H1 (cell line): ENCODE measurements at regions not wholly inside any gene's neighbourhood (a gene's known extent, or its start where the extent isn't known, plus 50 kb on each side); places are given as distances from the start of the nearest gene placed in this dataset.

Experiments used
- CTCF ChIA-PET: fragments of 300-600 bp; sonication (Branson Sonifier 250); formaldehyde crosslinking; loops from one replicate; lab custom pipeline; 2021; ENCODE audit not compliant: partially characterized antibody; lab: Charles Lee
- POLR2A ChIA-PET: fragments of 300-600 bp; sonication (Branson Sonifier 250); formaldehyde crosslinking; loops from one replicate; lab custom pipeline; 2021; ENCODE audit warnings: inconsistent platforms; ENCODE audit not compliant: partially characterized antibody; lab: Charles Lee
- DNase-seq, 2 experiments: peaks; one replicate each; pipeline versions ENCODE4 v3.0.0 to v3.0.0-alpha.2; 2010 to 2022; ENCODE audit warnings: low spot score in 2 of 2, low read depth in 1 of 2, mixed read lengths in 1 of 2
- FAIRE-seq: peaks from 2 replicates; lab custom pipeline; 2011; peaks lifted over from hg19 to GRCh38; lab: Jason Lieb, UNC
- H2AFZ ChIP-seq: 2 replicates; pipeline ENCODE4 v1.8.1; 2012; ENCODE audit warnings: low read length, inconsistent platforms
- H2AK5ac ChIP-seq: 2 replicates; pipeline ENCODE4 v1.6.1; 2013; ENCODE audit warnings: low read depth, low read length
- H2BK120ac ChIP-seq: replicated peaks from 2 replicates; pipeline ENCODE3; 2013; ENCODE audit warnings: low read depth, low read length, inconsistent platforms
- H2BK12ac ChIP-seq: 2 replicates; pipeline ENCODE4 v1.6.1; 2013; ENCODE audit warnings: low read depth, low read length
- H2BK15ac ChIP-seq: 2 replicates; pipeline ENCODE4 v1.6.1; 2013; ENCODE audit warnings: low read length
- H2BK20ac ChIP-seq: 2 replicates; pipeline ENCODE4 v1.6.1; 2013; ENCODE audit warnings: low read length
- H2BK5ac ChIP-seq: 2 replicates; pipeline ENCODE4 v1.6.1; 2013; ENCODE audit warnings: low read depth, low read length
- H3K14ac ChIP-seq: 2 replicates; pipeline ENCODE4 v1.6.1; 2013; ENCODE audit warnings: inconsistent platforms; ENCODE audit not compliant: insufficient read length
- H3K18ac ChIP-seq: 2 replicates; pipeline ENCODE4 v1.6.1; 2013; ENCODE audit warnings: low read length; ENCODE audit errors: extremely low read depth
- H3K23ac ChIP-seq: 2 replicates; pipeline ENCODE4 v1.6.1; 2013; ENCODE audit warnings: inconsistent platforms; ENCODE audit not compliant: insufficient read length
- H3K23me2 ChIP-seq: 2 replicates; pipeline ENCODE4 v1.6.1; 2013; ENCODE audit warnings: low read depth, low read length
- H3K27ac ChIP-seq: 2 replicates; pipeline ENCODE4 v1.6.1; 2011; ENCODE audit warnings: low read depth, low read length, inconsistent platforms
- H3K27me3 ChIP-seq, 4 experiments: replicated peaks in 1 of 4; 1 replicate in 1 of 4; 2 replicates in 3 of 4; pipeline versions ENCODE4 v1.6.1 to v1.8.1; 2011 to 2013; ENCODE audit warnings: low read length in 3 of 4, mild to moderate bottlenecking in 3 of 4, inconsistent platforms in 2 of 4, mixed read lengths in 2 of 4, moderate library complexity in 1 of 4; ENCODE audit not compliant: control insufficient read depth in 3 of 4, insufficient read depth in 3 of 4; ENCODE audit errors: extremely low read depth in 1 of 4
- H3K36me3 ChIP-seq, 4 experiments: 2 replicates each; pipeline versions ENCODE4 v1.6.1 to v1.8.1; 2011 to 2013; ENCODE audit warnings: mild to moderate bottlenecking in 4 of 4, low read length in 3 of 4, moderate library complexity in 2 of 4, control low read depth in 1 of 4, inconsistent platforms in 1 of 4; ENCODE audit not compliant: insufficient read depth in 4 of 4, control insufficient read depth in 2 of 4
- H3K4ac ChIP-seq: replicated peaks from 2 replicates; pipeline ENCODE3; 2013; ENCODE audit warnings: low read length, low read depth, mixed read lengths, inconsistent platforms; ENCODE audit not compliant: insufficient read length
- H3K4me1 ChIP-seq, 4 experiments: replicated peaks in 1 of 4; 1 replicate in 1 of 4; 2 replicates in 3 of 4; pipeline versions ENCODE4 v1.6.1 to v1.8.1; 2011 to 2013; ENCODE audit warnings: low read length in 3 of 4, inconsistent platforms in 2 of 4, mixed read lengths in 1 of 4; ENCODE audit not compliant: insufficient read depth in 4 of 4, control insufficient read depth in 3 of 4
- H3K4me2 ChIP-seq, 2 experiments: 2 replicates each; pipeline versions ENCODE4 v1.6.1 to v1.8.1; 2011 to 2013; ENCODE audit warnings: low read depth in 2 of 2, low read length in 2 of 2, control low read depth in 1 of 2, inconsistent platforms in 1 of 2, mild to moderate bottlenecking in 1 of 2; ENCODE audit not compliant: insufficient read depth in 1 of 2
- H3K4me3 ChIP-seq, 4 experiments: fragments of 200-600, 300-600 bp in 1 of 4; sonication (generic), shearing (Covaris generic), sonication (Bioruptor Twin) in 1 of 4; 2 replicates each; pipeline versions ENCODE4 v1.5.1 to v1.8.1; 2011 to 2016; ENCODE audit warnings: low read length in 4 of 4, low read depth in 3 of 4, control low read depth in 2 of 4, inconsistent platforms in 2 of 4, mild to moderate bottlenecking in 2 of 4, mixed read lengths in 1 of 4, moderate library complexity in 1 of 4; ENCODE audit not compliant: insufficient read depth in 2 of 4; ENCODE audit errors: extremely low read depth in 1 of 4
- H3K56ac ChIP-seq: replicated peaks from 2 replicates; pipeline ENCODE3; 2013; ENCODE audit warnings: low read depth, mild to moderate bottlenecking, mixed read lengths, low read length, inconsistent platforms; ENCODE audit not compliant: insufficient read length
- H3K79me1 ChIP-seq: 2 replicates; pipeline ENCODE4 v1.6.1; 2013; ENCODE audit warnings: low read depth, low read length, control low read depth
- H3K79me2 ChIP-seq, 2 experiments: 2 replicates each; pipeline versions ENCODE4 v1.6.1 to v1.8.1; 2012 to 2013; ENCODE audit warnings: low read length in 2 of 2, mild to moderate bottlenecking in 2 of 2, inconsistent platforms in 1 of 2; ENCODE audit not compliant: insufficient read depth in 2 of 2, control insufficient read depth in 1 of 2
- H3K9ac ChIP-seq, 4 experiments: replicated peaks in 1 of 4; 1 replicate in 1 of 4; 2 replicates in 3 of 4; pipeline versions ENCODE4 v1.6.1 to v1.8.1; 2011 to 2013; ENCODE audit warnings: low read depth in 3 of 4, low read length in 3 of 4, control low read depth in 2 of 4, mild to moderate bottlenecking in 2 of 4, moderate library complexity in 2 of 4, inconsistent platforms in 1 of 4; ENCODE audit errors: extremely low read depth in 1 of 4
- H3K9me3 ChIP-seq, 2 experiments: 2 replicates each; pipeline versions ENCODE4 v1.6.1 to v1.8.1; 2012 to 2013; ENCODE audit warnings: mild to moderate bottlenecking in 2 of 2, moderate library complexity in 2 of 2, control low read depth in 1 of 2, inconsistent platforms in 1 of 2, low read depth in 1 of 2, low read length in 1 of 2, mixed read lengths in 1 of 2; ENCODE audit not compliant: insufficient read depth in 2 of 2
- H4K20me1 ChIP-seq, 2 experiments: replicated peaks in 1 of 2; 2 replicates each; pipeline versions ENCODE3 to v1.8.1; 2011 to 2013; ENCODE audit warnings: inconsistent platforms in 2 of 2, low read length in 2 of 2, mild to moderate bottlenecking in 1 of 2; ENCODE audit not compliant: insufficient read depth in 2 of 2, control insufficient read depth in 1 of 2
- H4K5ac ChIP-seq: 2 replicates; pipeline ENCODE4 v1.6.1; 2013; ENCODE audit warnings: low read length, low read depth, mixed read lengths, inconsistent platforms; ENCODE audit not compliant: insufficient read length
- H4K8ac ChIP-seq: 2 replicates; pipeline ENCODE4 v1.8.0; 2013; ENCODE audit warnings: mild to moderate bottlenecking, moderate library complexity, low read length, inconsistent platforms; ENCODE audit not compliant: insufficient read depth; ENCODE audit errors: extremely low read depth
- H4K91ac ChIP-seq: replicated peaks from 2 replicates; pipeline ENCODE3; 2013; ENCODE audit warnings: low read length, mixed read lengths, inconsistent platforms; ENCODE audit not compliant: insufficient read length
- HDAC6 ChIP-seq: IDR thresholded peaks from one replicate; pipeline ENCODE4 v1.7.1; 2012; ENCODE audit warnings: low read depth, mild to moderate bottlenecking, inconsistent platforms, low read length, moderate library complexity
- JUN ChIP-seq: IDR thresholded peaks from 2 replicates; pipeline ENCODE4 v1.6.1; 2011; ENCODE audit warnings: low read depth, mild to moderate bottlenecking, improper control_type of control experiment, low read length
- SIX5 ChIP-seq: IDR thresholded peaks from 2 replicates; pipeline ENCODE4 v1.6.1; 2011; ENCODE audit warnings: mild to moderate bottlenecking, low read depth, low read length
- TAF7 ChIP-seq: optimal IDR thresholded peaks from 2 replicates; pipeline ENCODE3; 2011; ENCODE audit warnings: low read depth, mild to moderate bottlenecking, inconsistent platforms, low read length, moderate library complexity, borderline replicate concordance
- YY1 ChIP-seq: IDR thresholded peaks from 2 replicates; pipeline ENCODE4 v1.6.1; 2011; ENCODE audit warnings: low read depth, mild to moderate bottlenecking, low read length
- WGBS, 2 experiments: shearing (Covaris generic) in 1 of 2; methylation state at CpG; one replicate each; pipeline versions ENCODE4 v1.1.6 to v1.1.7; 2013 to 2015; ENCODE audit warnings: low lambda C conversion rate in 2 of 2, mixed read lengths in 2 of 2, inconsistent platforms in 1 of 2, low coverage in 1 of 2, missing lambda C conversion rate in 1 of 2; ENCODE audit not compliant: insufficient replicate concordance in 2 of 2, insufficient coverage in 1 of 2, insufficient read length in 1 of 2; ENCODE audit errors: extremely low coverage in 1 of 2, missing lambda C conversion rate in 1 of 2; 5-methylcytosine and 5-hydroxymethylcytosine counted together

- H4K5ac ChIP-seq: no peak overlapping the region
- CTCF ChIA-PET: interaction anchor here (0.6 to 0.8 kb wide), 2 partner anchors 8 to 44 kb away, joined by 3 read pairs; no protein-coding TSS in a partner anchor
- H3K36me3 ChIP-seq: no peaks in the 10 kb centered on the region
- no peak overlapping the region for H3K4ac ChIP-seq
- 91% methylated on average over 5 of the region's 5 CpGs; no CpG with 5 or more reads in 1 of the 2 experiments for WGBS, 2 experiments
- H4K91ac ChIP-seq: no peak overlapping the region
- H3K27ac ChIP-seq: no peak overlapping the region
- H3K14ac ChIP-seq: no peak overlapping the region
- H4K8ac ChIP-seq: no peak overlapping the region
- no peak overlapping the region for H2BK15ac ChIP-seq
- H2BK120ac ChIP-seq: no peak overlapping the region
- no peaks in the 10 kb centered on the region for H3K79me2 ChIP-seq
- no peak overlapping the region for H3K23ac ChIP-seq
- H3K27me3 ChIP-seq: no peaks in the 10 kb centered on the region
- H3K18ac ChIP-seq: no peak overlapping the region
- no peak overlapping the region for H2BK20ac ChIP-seq
- no peak overlapping the region for H2BK12ac ChIP-seq
- H3K4me2 ChIP-seq: no peak overlapping the region
- H3K79me1 ChIP-seq: no peaks in the 10 kb centered on the region
- no peak overlapping the region for H2BK5ac ChIP-seq
- DNase-seq (no peak), FAIRE-seq (no peak)
- H3K9ac ChIP-seq: no peak overlapping the region
- no peak overlapping the region for H3K56ac ChIP-seq
- H3K4me1 ChIP-seq: peaks cover 0 to 5% (median 0%) of the 10 kb centered on the region in 4 experiments; a peak in 1 of 7 replicates
- H3K23me2 ChIP-seq: no peaks in the 10 kb centered on the region
- no peaks in the 10 kb centered on the region for H4K20me1 ChIP-seq
- H3K4me3 ChIP-seq: no peak overlapping the region
- TF ChIP-seq SIX5: no peak
- no peak for TF ChIP-seq HDAC6
- TF ChIP-seq JUN: no peak
- no peak for TF ChIP-seq YY1
- TF ChIP-seq TAF7: no peak
- H2AFZ ChIP-seq: no peak overlapping the region
- POLR2A ChIA-PET: no interaction called here
- no peaks in the 10 kb centered on the region for H3K9me3 ChIP-seq
- H2AK5ac ChIP-seq: no peak overlapping the region
These were observed 61.4 kb downstream of the KATNIP start for GRCh38 chr16:27611340-27611739.
